Ishikawa (cell line): ENCODE measurements at regions not wholly inside any gene's neighbourhood (a gene's known extent, or its start where the extent isn't known, plus 50 kb on each side); places are given as distances from the start of the nearest gene placed in this dataset.

Source experiments
- CEBPB ChIP-seq: IDR thresholded peaks from 2 replicates; pipeline ENCODE4 v1.6.1; 2012
- EGR1 ChIP-seq: IDR thresholded peaks from 2 replicates; pipeline ENCODE4 v1.6.1; 2012
- NFIC ChIP-seq: IDR thresholded peaks from 2 replicates; pipeline ENCODE4 v1.6.1; 2012
- RAD21 ChIP-seq: IDR thresholded peaks from 2 replicates; pipeline ENCODE4 v1.6.1; 2012; ENCODE audit warnings: low read depth
- TCF12 ChIP-seq: IDR thresholded peaks from 2 replicates; pipeline ENCODE4 v1.6.1; 2012; ENCODE audit warnings: low read depth
- YY1 ChIP-seq: IDR thresholded peaks from 2 replicates; pipeline ENCODE4 v1.6.1; 2012; ENCODE audit warnings: low read depth
- TF ChIP-seq, protein P1 (sequence below): IDR thresholded peaks from 2 replicates; pipeline ENCODE4 v1.6.1; 2012

DNA sequence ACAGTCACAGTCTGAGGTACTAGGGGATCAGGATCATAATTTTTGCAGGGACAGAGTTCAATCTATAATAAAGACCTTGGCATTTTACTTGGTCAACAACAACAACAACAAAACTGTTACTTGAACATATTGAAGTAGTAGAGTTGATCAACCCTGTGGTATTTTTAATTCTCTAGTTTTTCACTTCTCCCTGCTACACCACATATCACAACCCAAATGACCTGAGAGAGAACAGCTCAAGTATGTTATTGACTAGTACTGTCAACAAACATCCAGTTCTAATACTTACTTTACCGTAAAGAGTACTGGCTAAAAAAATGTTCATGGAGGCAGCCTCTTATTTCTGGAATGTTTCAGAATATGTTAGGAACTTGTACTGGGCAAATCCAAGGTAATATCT lies 90.5 kb upstream of the FAM3C start:
- TF ChIP-seq CEBPB (no peak), RAD21 (no peak), NFIC (no peak), TCF12 (no peak), YY1 (no peak), EGR1 (no peak)
- TF ChIP-seq, protein P1, sequence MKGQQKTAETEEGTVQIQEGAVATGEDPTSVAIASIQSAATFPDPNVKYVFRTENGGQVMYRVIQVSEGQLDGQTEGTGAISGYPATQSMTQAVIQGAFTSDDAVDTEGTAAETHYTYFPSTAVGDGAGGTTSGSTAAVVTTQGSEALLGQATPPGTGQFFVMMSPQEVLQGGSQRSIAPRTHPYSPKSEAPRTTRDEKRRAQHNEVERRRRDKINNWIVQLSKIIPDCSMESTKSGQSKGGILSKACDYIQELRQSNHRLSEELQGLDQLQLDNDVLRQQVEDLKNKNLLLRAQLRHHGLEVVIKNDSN = no peak
